Liver (tissue), 8 donors: ENCODE measurements at regions not wholly inside any gene's neighbourhood (a gene's known extent, or its start where the extent isn't known, plus 50 kb on each side); places are given as distances from the start of the nearest gene placed in this dataset.

Experiments
- DNase-seq: peaks from one replicate; pipeline ENCODE4 v3.0.0-alpha.2; 2017; ENCODE audit warnings: low spot score
- H3K27ac ChIP-seq, 2 donors: one replicate each; pipeline ENCODE4 v1.7.0; 2013; ENCODE audit warnings: inconsistent platforms in 2 of 2, low read length in 2 of 2, control low read depth in 1 of 2, low read depth in 1 of 2, mild to moderate bottlenecking in 1 of 2
- H3K27me3 ChIP-seq, 4 donors: one replicate each; pipeline versions ENCODE4 v1.6.1 to v1.7.0; 2013; ENCODE audit warnings: low read length in 3 of 4, inconsistent platforms in 1 of 4, mild to moderate bottlenecking in 1 of 4, moderate library complexity in 1 of 4; ENCODE audit not compliant: control insufficient read depth in 4 of 4, insufficient read depth in 4 of 4
- H3K36me3 ChIP-seq, 4 donors: one replicate each; pipeline versions ENCODE4 v1.6.1 to v1.7.0; 2013; ENCODE audit warnings: low read length in 3 of 4, mild to moderate bottlenecking in 3 of 4, low read depth in 1 of 4, moderate library complexity in 1 of 4; ENCODE audit not compliant: control insufficient read depth in 4 of 4, insufficient read depth in 3 of 4
- H3K4me1 ChIP-seq, 4 donors: one replicate each; pipeline versions ENCODE4 v1.6.1 to v1.7.0; 2013; ENCODE audit warnings: low read length in 3 of 4, mild to moderate bottlenecking in 3 of 4, moderate library complexity in 1 of 4; ENCODE audit not compliant: control insufficient read depth in 4 of 4, insufficient read depth in 4 of 4
- H3K4me3 ChIP-seq, 3 donors: one replicate each; pipeline versions ENCODE4 v1.6.1 to v1.7.0; 2013; ENCODE audit warnings: low read length in 3 of 3, control low read depth in 1 of 3, low read depth in 1 of 3, mild to moderate bottlenecking in 1 of 3
- H3K9ac ChIP-seq, 2 donors: one replicate each; pipeline ENCODE4 v1.7.0; 2013; ENCODE audit warnings: low read length in 2 of 2, mild to moderate bottlenecking in 2 of 2, moderate library complexity in 2 of 2, control low read depth in 1 of 2, low read depth in 1 of 2
- H3K9me3 ChIP-seq, 4 donors: one replicate each; pipeline versions ENCODE4 v1.6.1 to v1.7.0; 2013; ENCODE audit warnings: low read length in 3 of 4; ENCODE audit not compliant: control insufficient read depth in 4 of 4
- EGR1 ChIP-seq, 2 donors: IDR thresholded peaks; 2 replicates each; pipeline ENCODE4 v1.6.1; 2016 to 2018; ENCODE audit warnings: antibody characterized with exemption in 2 of 2, low read depth in 2 of 2
- FOXA1 ChIP-seq: IDR thresholded peaks from 2 replicates; pipeline ENCODE4 v1.6.1; 2016; ENCODE audit warnings: antibody characterized with exemption
- FOXA2 ChIP-seq: IDR thresholded peaks from 2 replicates; pipeline ENCODE4 v1.6.1; 2016; ENCODE audit warnings: antibody characterized with exemption
- GABPA ChIP-seq, 2 donors: IDR thresholded peaks in 1 of 2; conservative IDR thresholded peaks in 1 of 2; 2 replicates each; pipeline ENCODE4 v1.6.1; 2016; ENCODE audit warnings: antibody characterized with exemption in 2 of 2, mild to moderate bottlenecking in 1 of 2, moderate library complexity in 1 of 2
- HNF4A ChIP-seq, 2 donors: conservative IDR thresholded peaks; 2 replicates each; pipeline ENCODE4 v1.6.1; 2016; ENCODE audit warnings: antibody characterized with exemption in 2 of 2, mild to moderate bottlenecking in 2 of 2
- HNF4G ChIP-seq: IDR thresholded peaks from 2 replicates; pipeline ENCODE4 v1.6.1; 2016; ENCODE audit warnings: antibody characterized with exemption
- JUND ChIP-seq, 2 donors: IDR thresholded peaks; 2 replicates each; pipeline ENCODE4 v1.6.1; 2016; ENCODE audit warnings: antibody characterized with exemption in 2 of 2
- RXRA ChIP-seq, 2 donors: IDR thresholded peaks; 2 replicates each; pipeline ENCODE4 v1.6.1; 2017 to 2018; ENCODE audit warnings: antibody characterized with exemption in 2 of 2, mild to moderate bottlenecking in 1 of 2
- SP1 ChIP-seq: IDR thresholded peaks from 2 replicates; pipeline ENCODE4 v1.6.1; 2018; ENCODE audit warnings: antibody characterized with exemption, mild to moderate bottlenecking
- YY1 ChIP-seq: IDR thresholded peaks from 2 replicates; pipeline ENCODE4 v1.6.1; 2016; ENCODE audit warnings: antibody characterized with exemption, mild to moderate bottlenecking
- WGBS: extraction: QIAGEN DNeasy Blood & Tissue Kit; methylation state at CpG from one replicate; pipeline ENCODE4 v1.1.7; 2013; 5-methylcytosine and 5-hydroxymethylcytosine counted together
- TF ChIP-seq, protein P1 (sequence below): IDR thresholded peaks from 2 replicates; pipeline ENCODE4 v1.6.1; 2016; ENCODE audit warnings: antibody characterized with exemption
- TF ChIP-seq, protein P2 (sequence below): IDR thresholded peaks from 2 replicates; pipeline ENCODE4 v1.6.1; 2016; ENCODE audit warnings: antibody characterized with exemption
- TF ChIP-seq, protein P3 (sequence below): fragments of 150-350 bp; IDR thresholded peaks from 2 replicates; pipeline ENCODE4 v1.5.1; 2017; ENCODE audit warnings: improper control_type of control experiment, low read depth, low read length; ENCODE audit not compliant: missing input control
- TF ChIP-seq, protein P4 (sequence below): IDR thresholded peaks from 2 replicates; pipeline ENCODE4 v1.6.1; 2016; ENCODE audit warnings: antibody characterized with exemption, mild to moderate bottlenecking
- donor health status: healthy.
- donor health status: healthy.
- donor health status: healthy.
- donor health status: healthy.
- donor health status: healthy.

GRCh38 chr4:180426938-180427337 lies 1816.3 kb upstream of the TENM3 start:
- no peaks in the 10 kb centered on the region for H3K9me3 ChIP-seq
- DNase-seq: no peak

DNA sequence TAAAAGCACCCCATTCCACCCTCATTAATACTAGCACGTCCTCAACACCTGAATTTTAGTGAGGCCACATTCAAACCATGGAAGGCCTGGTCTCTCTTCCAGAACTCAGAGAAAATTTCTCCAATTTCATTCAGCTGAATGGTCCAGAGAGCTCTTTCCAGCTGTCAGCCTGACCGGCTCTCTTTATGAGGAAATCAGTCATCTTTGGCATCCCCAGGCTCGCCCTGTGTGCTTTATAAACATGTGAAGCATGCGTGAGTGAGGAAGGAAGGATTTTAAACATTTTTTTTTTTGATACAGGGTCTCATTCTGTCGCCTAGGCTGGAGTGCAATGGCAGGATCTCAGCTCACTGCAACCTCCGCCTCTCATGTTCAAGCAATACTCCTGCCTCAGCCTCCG lies 1812.9 kb upstream of the TENM3 start:
- Histone ChIP-seq H3K36me3 (no peaks in the 10 kb centered on the region), H3K27me3 (no peaks in the 10 kb centered on the region), H3K9me3 (no peaks in the 10 kb centered on the region), H3K27ac (no peak overlapping the region), H3K4me3 (no peak overlapping the region), H3K4me1 (no peaks in the 10 kb centered on the region), H3K9ac (no peak overlapping the region)
- no peak for DNase-seq
- 60% methylated on average over 7 of the region's 7 CpGs for WGBS
- TF ChIP-seq FOXA1: no peak
- TF ChIP-seq JUND (IDR thresholded peaks at IDR 0.05): no peak
- TF ChIP-seq, protein P1, sequence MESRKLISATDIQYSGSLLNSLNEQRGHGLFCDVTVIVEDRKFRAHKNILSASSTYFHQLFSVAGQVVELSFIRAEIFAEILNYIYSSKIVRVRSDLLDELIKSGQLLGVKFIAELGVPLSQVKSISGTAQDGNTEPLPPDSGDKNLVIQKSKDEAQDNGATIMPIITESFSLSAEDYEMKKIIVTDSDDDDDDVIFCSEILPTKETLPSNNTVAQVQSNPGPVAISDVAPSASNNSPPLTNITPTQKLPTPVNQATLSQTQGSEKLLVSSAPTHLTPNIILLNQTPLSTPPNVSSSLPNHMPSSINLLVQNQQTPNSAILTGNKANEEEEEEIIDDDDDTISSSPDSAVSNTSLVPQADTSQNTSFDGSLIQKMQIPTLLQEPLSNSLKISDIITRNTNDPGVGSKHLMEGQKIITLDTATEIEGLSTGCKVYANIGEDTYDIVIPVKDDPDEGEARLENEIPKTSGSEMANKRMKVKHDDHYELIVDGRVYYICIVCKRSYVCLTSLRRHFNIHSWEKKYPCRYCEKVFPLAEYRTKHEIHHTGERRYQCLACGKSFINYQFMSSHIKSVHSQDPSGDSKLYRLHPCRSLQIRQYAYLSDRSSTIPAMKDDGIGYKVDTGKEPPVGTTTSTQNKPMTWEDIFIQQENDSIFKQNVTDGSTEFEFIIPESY: no peak
- no peak for TF ChIP-seq YY1
- no peak for TF ChIP-seq HNF4G
- no peak for TF ChIP-seq SP1
- no peak for TF ChIP-seq HNF4A (conservative IDR thresholded peaks at IDR 0.05)
- no peak for TF ChIP-seq RXRA (IDR thresholded peaks at IDR 0.05)
- TF ChIP-seq EGR1 (IDR thresholded peaks at IDR 0.05; ENCODE audit: low read depth in 2 of 2): no peak
- TF ChIP-seq, protein P2, sequence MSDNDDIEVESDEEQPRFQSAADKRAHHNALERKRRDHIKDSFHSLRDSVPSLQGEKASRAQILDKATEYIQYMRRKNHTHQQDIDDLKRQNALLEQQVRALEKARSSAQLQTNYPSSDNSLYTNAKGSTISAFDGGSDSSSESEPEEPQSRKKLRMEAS: no peak
- no peak for TF ChIP-seq GABPA (IDR thresholded peaks at IDR 0.05 in 1 of 2, conservative IDR thresholded peaks at IDR 0.05 in 1 of 2)

More at GRCh38 chr4:180426938-180427337, 1816.3 kb upstream of the TENM3 start:
- Histone ChIP-seq H3K9ac (no peak overlapping the region), H3K27ac (no peak overlapping the region), H3K36me3 (no peaks in the 10 kb centered on the region), H3K4me1 (no peaks in the 10 kb centered on the region), H3K27me3 (no peaks in the 10 kb centered on the region), H3K4me3 (no peak overlapping the region)
- WGBS: 67% methylated on average over 3 of the region's 3 CpGs
- TF ChIP-seq SP1: no peak
- TF ChIP-seq, protein P1: no peak
- TF ChIP-seq YY1: no peak
- TF ChIP-seq, protein P2: no peak
- TF ChIP-seq HNF4A (conservative IDR thresholded peaks at IDR 0.05): no peak
- no peak for TF ChIP-seq HNF4G
- TF ChIP-seq RXRA (IDR thresholded peaks at IDR 0.05): no peak
- TF ChIP-seq, protein P3, sequence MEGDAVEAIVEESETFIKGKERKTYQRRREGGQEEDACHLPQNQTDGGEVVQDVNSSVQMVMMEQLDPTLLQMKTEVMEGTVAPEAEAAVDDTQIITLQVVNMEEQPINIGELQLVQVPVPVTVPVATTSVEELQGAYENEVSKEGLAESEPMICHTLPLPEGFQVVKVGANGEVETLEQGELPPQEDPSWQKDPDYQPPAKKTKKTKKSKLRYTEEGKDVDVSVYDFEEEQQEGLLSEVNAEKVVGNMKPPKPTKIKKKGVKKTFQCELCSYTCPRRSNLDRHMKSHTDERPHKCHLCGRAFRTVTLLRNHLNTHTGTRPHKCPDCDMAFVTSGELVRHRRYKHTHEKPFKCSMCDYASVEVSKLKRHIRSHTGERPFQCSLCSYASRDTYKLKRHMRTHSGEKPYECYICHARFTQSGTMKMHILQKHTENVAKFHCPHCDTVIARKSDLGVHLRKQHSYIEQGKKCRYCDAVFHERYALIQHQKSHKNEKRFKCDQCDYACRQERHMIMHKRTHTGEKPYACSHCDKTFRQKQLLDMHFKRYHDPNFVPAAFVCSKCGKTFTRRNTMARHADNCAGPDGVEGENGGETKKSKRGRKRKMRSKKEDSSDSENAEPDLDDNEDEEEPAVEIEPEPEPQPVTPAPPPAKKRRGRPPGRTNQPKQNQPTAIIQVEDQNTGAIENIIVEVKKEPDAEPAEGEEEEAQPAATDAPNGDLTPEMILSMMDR: no peak
- TF ChIP-seq, protein P4, sequence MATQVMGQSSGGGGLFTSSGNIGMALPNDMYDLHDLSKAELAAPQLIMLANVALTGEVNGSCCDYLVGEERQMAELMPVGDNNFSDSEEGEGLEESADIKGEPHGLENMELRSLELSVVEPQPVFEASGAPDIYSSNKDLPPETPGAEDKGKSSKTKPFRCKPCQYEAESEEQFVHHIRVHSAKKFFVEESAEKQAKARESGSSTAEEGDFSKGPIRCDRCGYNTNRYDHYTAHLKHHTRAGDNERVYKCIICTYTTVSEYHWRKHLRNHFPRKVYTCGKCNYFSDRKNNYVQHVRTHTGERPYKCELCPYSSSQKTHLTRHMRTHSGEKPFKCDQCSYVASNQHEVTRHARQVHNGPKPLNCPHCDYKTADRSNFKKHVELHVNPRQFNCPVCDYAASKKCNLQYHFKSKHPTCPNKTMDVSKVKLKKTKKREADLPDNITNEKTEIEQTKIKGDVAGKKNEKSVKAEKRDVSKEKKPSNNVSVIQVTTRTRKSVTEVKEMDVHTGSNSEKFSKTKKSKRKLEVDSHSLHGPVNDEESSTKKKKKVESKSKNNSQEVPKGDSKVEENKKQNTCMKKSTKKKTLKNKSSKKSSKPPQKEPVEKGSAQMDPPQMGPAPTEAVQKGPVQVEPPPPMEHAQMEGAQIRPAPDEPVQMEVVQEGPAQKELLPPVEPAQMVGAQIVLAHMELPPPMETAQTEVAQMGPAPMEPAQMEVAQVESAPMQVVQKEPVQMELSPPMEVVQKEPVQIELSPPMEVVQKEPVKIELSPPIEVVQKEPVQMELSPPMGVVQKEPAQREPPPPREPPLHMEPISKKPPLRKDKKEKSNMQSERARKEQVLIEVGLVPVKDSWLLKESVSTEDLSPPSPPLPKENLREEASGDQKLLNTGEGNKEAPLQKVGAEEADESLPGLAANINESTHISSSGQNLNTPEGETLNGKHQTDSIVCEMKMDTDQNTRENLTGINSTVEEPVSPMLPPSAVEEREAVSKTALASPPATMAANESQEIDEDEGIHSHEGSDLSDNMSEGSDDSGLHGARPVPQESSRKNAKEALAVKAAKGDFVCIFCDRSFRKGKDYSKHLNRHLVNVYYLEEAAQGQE: no peak
- TF ChIP-seq FOXA2: no peak
- TF ChIP-seq FOXA1: no peak
- TF ChIP-seq GABPA (IDR thresholded peaks at IDR 0.05 in 1 of 2, conservative IDR thresholded peaks at IDR 0.05 in 1 of 2): no peak
